Medulla oblongata (tissue), 1 donor: ENCODE measurements at regions not wholly inside any gene's neighbourhood (a gene's known extent, or its start where the extent isn't known, plus 50 kb on each side); places are given as distances from the start of the nearest gene placed in this dataset.
"Not testable (repeated sequence)": the region's sequence is repeated elsewhere in the genome, so short reads cannot be mapped to it uniquely, and the experiment has no call there.

ENCODE experiments used
- DNase-seq: peaks from one replicate; pipeline ENCODE4 v3.0.0-alpha.2; 2015; ENCODE audit errors: extremely low spot score

GRCh38 chr11:110347660-110348059 is 51.2 kb upstream of the RDX start:
- no peak for DNase-seq

DNA sequence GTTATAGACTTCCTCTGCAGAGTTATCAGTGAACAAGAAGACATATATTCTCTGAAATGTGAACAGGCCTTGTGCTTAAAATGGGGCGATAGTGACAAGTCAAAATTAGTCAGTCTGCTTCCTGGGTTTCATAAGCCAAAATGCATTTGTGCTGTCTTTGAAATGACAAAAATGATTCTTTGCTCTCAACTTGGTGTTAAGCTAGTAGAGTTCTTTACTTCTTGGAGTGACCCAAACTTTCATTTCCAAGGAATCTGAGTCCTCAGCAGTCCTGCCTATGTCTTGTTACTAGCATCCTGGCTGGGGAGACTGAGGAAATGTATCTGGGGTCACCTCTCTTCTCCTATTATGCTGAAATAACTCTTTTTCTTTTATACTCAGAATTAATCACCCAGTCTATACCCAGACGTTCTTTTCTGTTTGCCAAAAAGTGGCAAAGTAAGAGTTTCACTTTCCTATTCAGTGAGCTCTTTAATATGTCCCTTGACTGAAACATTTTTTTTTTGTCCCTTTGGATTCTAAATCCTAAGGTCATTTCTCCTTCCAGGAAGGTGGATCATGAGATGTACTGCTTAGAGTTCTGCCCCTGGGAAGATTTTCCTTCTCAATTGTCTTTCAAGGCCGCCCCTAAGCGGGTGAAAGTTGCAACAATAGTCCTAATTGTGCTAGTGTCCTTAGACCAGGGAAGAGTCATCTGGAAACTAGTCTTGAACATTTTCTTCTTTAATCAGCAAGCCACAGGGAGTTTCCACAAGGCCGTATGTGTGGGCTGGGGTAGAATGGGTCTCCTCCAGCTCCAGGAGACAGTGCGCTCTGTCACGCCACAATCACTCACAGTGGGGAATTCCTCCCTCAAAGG is 53.0 kb upstream of the RDX start:
- peak; percentile 68 for DNase-seq

DNA sequence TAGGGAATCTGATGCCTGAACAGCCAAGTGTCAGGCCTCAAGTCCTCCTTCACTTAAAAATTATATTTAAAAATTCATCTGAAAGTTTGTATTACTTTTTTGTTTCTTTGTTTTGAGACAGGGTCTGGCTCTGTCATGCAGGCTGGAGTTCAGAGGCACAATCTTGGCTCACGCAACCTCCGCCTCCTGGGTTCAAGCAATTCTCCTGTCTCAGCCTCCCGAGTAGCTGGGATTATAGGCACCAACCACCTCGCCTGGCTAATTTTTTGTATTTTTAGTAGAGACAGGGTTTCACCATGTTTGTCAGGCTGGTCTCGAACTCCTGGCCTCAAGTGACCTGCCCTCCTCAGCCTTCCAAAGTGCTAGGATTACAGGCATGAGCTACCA is 53.6 kb upstream of the RDX start:
- not testable (repeated sequence) for DNase-seq

- DNase-seq = peak; percentile 48
These were observed 58.8 kb upstream of the RDX start for GRCh38 chr11:110355011-110355744.

GRCh38 chr11:110356762-110357671 is 60.6 kb upstream of the RDX start:
- DNase-seq = no peak

GRCh38 chr11:110358336-110358735 is 61.9 kb upstream of the RDX start:
- no peak for DNase-seq

DNA sequence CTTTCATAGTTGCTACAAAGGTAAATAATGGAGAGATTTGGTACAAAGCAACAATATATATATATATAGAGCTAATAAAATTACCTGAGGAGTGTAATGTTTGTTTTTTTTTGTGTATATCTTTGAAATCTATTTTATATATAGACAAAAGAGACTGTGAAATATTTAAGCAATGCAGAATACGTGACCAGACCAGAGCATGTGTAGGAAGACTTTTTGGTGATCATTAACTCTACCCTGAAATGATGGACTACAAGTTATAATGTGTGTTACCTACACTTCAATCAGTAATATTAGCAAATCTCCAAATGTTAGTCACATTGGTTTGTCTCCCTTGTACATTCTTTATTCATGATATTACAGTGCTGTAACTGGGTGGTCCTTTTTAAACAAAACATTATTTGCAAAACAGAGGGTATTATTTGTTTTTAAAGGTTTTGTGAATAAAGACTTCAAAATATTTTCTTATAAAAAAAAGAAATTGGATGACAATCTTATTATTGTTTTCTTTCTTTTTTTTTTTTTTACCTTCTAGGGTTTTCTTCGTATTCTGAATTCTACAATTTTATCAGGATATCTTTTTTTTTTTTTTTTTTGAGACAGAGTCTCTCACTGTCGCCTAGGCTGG is 64.5 kb upstream of the RDX start:
- not testable (repeated sequence) for DNase-seq

- DNase-seq = peak; percentile 47
These were observed 66.6 kb upstream of the RDX start for GRCh38 chr11:110362971-110363509.

DNA sequence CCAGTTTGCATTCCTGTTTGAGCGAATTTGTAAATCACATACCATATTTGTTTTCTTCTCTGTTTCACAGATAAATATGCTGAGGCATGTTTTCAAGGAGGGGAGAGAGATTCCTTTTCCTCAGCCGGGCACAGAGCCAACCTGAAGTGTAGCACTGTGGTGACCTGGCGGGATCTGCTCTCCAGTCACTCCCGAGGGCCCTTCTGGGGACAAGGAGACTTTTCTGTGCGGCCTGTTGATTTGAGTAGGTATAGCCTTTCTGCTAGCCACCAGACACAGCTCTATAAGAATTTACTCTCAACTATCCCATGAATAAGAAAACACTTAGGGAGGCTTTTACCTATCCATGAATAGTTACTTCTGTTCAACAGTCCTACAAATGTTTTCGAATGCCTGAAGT is 63.5 kb upstream of the FDX1 start:
- DNase-seq = peak; percentile 42

GRCh38 chr11:110367571-110367970 is 62.2 kb upstream of the FDX1 start:
- no peak for DNase-seq

- no peak for DNase-seq
These were observed 58.7 kb upstream of the FDX1 start for GRCh38 chr11:110371084-110371483.

DNA sequence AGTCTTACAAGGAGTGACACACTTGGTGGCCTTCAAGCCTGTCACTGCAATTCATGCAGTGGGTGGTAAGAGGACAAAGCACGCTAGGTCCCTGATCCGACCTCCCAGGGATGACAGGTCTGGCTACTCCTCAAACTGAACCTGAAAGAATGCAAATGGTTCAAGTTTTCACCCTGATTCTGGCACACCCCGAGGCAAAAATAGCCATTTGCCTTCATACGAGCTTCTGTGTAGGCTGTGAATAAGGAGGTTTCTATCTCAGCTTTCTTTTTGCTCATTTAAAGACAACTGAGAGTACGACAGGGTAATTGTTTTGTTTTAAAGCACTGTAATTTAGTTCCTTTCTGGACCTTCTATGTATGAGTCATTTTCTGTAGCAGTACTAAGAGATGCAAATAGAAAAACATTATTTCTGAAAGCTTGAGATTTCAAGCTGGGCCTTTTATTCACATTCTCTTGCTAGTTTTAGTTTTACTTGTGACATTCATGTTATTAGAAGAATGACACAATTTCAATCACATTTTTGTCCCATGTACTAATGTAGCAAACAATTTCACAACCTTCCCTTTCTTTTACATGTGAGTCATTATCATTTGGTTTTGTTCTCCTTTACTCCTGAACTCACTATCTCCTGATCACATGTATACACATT is 56.6 kb upstream of the FDX1 start:
- no peak for DNase-seq

GRCh38 chr11:110374921-110375320 is 54.8 kb upstream of the FDX1 start:
- no peak for DNase-seq

DNA sequence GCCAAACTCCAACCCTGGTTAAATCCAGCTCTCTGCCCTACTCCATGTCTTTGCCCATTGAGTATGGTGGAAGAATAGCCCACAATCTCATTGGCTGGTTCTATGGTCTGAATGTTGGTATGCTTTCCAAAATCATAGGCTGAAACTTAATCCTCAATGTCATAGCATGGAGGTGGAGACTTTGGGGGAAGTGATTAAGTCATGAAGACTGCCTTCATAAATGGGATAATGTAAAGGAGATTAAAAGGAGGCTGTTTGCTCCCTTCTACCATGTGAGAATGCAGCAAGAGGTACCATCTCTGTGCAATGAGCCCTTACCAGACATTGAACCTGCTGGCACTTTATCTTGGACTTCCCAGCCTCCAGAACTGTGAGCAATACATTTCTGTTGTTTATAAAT is 54.4 kb upstream of the FDX1 start:
- no peak for DNase-seq

GRCh38 chr11:110376021-110376420 is 53.7 kb upstream of the FDX1 start:
- DNase-seq = no peak

- DNase-seq = peak; percentile 93
These were observed 52.9 kb upstream of the FDX1 start for GRCh38 chr11:110376711-110377324.

DNA sequence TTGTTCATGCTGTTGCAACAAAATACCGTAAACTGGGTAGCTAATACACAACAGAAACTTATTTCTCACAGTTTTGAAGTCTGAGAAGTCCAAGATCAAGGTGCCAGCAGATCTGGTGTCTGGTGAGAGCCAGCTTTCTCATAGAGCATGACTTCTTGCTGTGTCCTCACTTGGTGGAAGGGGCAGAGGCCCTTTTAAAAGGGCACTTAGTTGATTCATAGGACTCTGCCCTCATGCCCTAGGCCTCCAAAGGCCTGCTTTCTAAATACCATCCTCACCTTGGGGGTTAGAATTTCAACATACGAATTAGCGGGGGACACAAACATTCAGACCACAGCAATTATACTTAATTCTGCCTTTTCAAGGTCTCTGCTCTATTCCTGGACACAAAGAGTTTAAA is 52.3 kb upstream of the FDX1 start:
- no peak for DNase-seq

- DNase-seq = no peak
These were observed 50.5 kb upstream of the FDX1 start for GRCh38 chr11:110379261-110379660.

- DNase-seq = no peak
These were observed 49.8 kb upstream of the FDX1 start for GRCh38 chr11:110379936-110380335.
